HUES64 (cell line): ENCODE measurements at regions not wholly inside any gene's neighbourhood (a gene's known extent, or its start where the extent isn't known, plus 50 kb on each side); places are given as distances from the start of the nearest gene placed in this dataset.

ENCODE experiments used
- H3K27ac ChIP-seq: 2 replicates; pipeline ENCODE4 v1.7.0; 2013; ENCODE audit warnings: low read depth, low read length, inconsistent platforms
- H3K27me3 ChIP-seq: 2 replicates; pipeline ENCODE4 v1.6.1; 2013; ENCODE audit warnings: mild to moderate bottlenecking, low read length; ENCODE audit not compliant: insufficient read depth
- H3K36me3 ChIP-seq: 2 replicates; pipeline ENCODE4 v1.6.1; 2013; ENCODE audit warnings: mild to moderate bottlenecking, low read length; ENCODE audit not compliant: insufficient read depth
- H3K4me1 ChIP-seq: 2 replicates; pipeline ENCODE4 v1.6.1; 2013; ENCODE audit warnings: mild to moderate bottlenecking, low read length, moderate library complexity; ENCODE audit not compliant: insufficient read depth
- H3K4me3 ChIP-seq: 2 replicates; pipeline ENCODE4 v1.5.1; 2013; ENCODE audit warnings: mild to moderate bottlenecking, low read length, moderate library complexity
- H3K9ac ChIP-seq: 2 replicates; pipeline ENCODE4 v1.6.1; 2013; ENCODE audit warnings: mild to moderate bottlenecking, low read depth, low read length
- H3K9me3 ChIP-seq: 2 replicates; pipeline ENCODE4 v1.6.1; 2013; ENCODE audit warnings: low read depth, low read length; ENCODE audit not compliant: insufficient read depth
- WGBS: fragments of 150-250, 120-280 bp; methylation state at CpG from one replicate; pipeline ENCODE4 v1.1.7; 2013; ENCODE audit warnings: missing lambda C conversion rate; 5-methylcytosine and 5-hydroxymethylcytosine counted together

GRCh38 chr3:181941250-181941649, 229.5 kb downstream of the SOX2 start:
- H3K4me3 ChIP-seq, result no peak overlapping the region
- peaks cover 43% of the 10 kb centered on the region for H3K4me1 ChIP-seq
- WGBS, result 51% methylated on average over 5 of the region's 5 CpGs

GRCh38 chr3:181943285-181943684, 231.6 kb downstream of the SOX2 start:
- Histone ChIP-seq H3K27me3 (no peaks in the 10 kb centered on the region), H3K36me3 (no peaks in the 10 kb centered on the region), H3K27ac (no peak overlapping the region), H3K4me1 (peaks cover 46% of the 10 kb centered on the region), H3K9ac (no peak overlapping the region), H3K9me3 (no peaks in the 10 kb centered on the region), H3K4me3 (no peak overlapping the region)
- 29% methylated on average over 5 of the region's 6 CpGs for WGBS

More at GRCh38 chr3:181941250-181941649, 229.5 kb downstream of the SOX2 start:
- H3K9me3 ChIP-seq, result no peaks in the 10 kb centered on the region
- no peak overlapping the region for H3K9ac ChIP-seq
- H3K36me3 ChIP-seq, result no peaks in the 10 kb centered on the region
- peak overlapping the region; percentile 36 for H3K27ac ChIP-seq
- no peaks in the 10 kb centered on the region for H3K27me3 ChIP-seq

- H3K9me3 ChIP-seq, result no peaks in the 10 kb centered on the region
- no peak overlapping the region for H3K27ac ChIP-seq
- H3K9ac ChIP-seq, result no peak overlapping the region
- no peaks in the 10 kb centered on the region for H3K36me3 ChIP-seq
- H3K4me1 ChIP-seq, result peaks cover 24% of the 10 kb centered on the region
- H3K4me3 ChIP-seq, result no peak overlapping the region
- H3K27me3 ChIP-seq, result no peaks in the 10 kb centered on the region
- WGBS, result 69% methylated on average over 1 of the region's 1 CpG
Observed at GRCh38 chr3:181947606-181948005, 235.9 kb downstream of the SOX2 start.

- H3K27ac ChIP-seq, result no peak overlapping the region
- H3K9me3 ChIP-seq, result no peaks in the 10 kb centered on the region
- WGBS, result 38% methylated on average over 1 of the region's 2 CpGs
- no peaks in the 10 kb centered on the region for H3K36me3 ChIP-seq
- no peak overlapping the region for H3K4me3 ChIP-seq
- H3K9ac ChIP-seq, result no peak overlapping the region
- H3K4me1 ChIP-seq, result peaks cover 17% of the 10 kb centered on the region
- H3K27me3 ChIP-seq, result no peaks in the 10 kb centered on the region
Observed at GRCh38 chr3:181948286-181948685, 236.6 kb downstream of the SOX2 start.

- Histone ChIP-seq H3K27me3 (no peaks in the 10 kb centered on the region), H3K4me1 (peaks cover 13% of the 10 kb centered on the region), H3K4me3 (no peak overlapping the region), H3K9ac (no peak overlapping the region), H3K27ac (no peak overlapping the region), H3K36me3 (no peaks in the 10 kb centered on the region), H3K9me3 (no peaks in the 10 kb centered on the region)
- 78% methylated on average over 5 of the region's 5 CpGs for WGBS
Observed at GRCh38 chr3:181952221-181952620, 240.5 kb downstream of the SOX2 start.

GRCh38 chr3:181952929-181953328, 241.2 kb downstream of the SOX2 start:
- WGBS, result 67% methylated on average over 4 of the region's 4 CpGs
- Histone ChIP-seq H3K9me3 (no peaks in the 10 kb centered on the region), H3K4me3 (no peak overlapping the region), H3K27ac (no peak overlapping the region), H3K4me1 (peaks cover 13% of the 10 kb centered on the region), H3K36me3 (no peaks in the 10 kb centered on the region), H3K9ac (no peak overlapping the region), H3K27me3 (no peaks in the 10 kb centered on the region)

GRCh38 chr3:181955566-181955965, 243.8 kb downstream of the SOX2 start:
- WGBS, result 90% methylated on average over 2 of the region's 2 CpGs
- no peaks in the 10 kb centered on the region for H3K9me3 ChIP-seq
- no peaks in the 10 kb centered on the region for H3K36me3 ChIP-seq
- no peaks in the 10 kb centered on the region for H3K27me3 ChIP-seq
- 0 out of 2 replicates have a peak, but pooled peaks cover 5% of the 10 kb centered on the region for H3K4me1 ChIP-seq
- H3K9ac ChIP-seq, result no peak overlapping the region
- H3K4me3 ChIP-seq, result no peak overlapping the region
- no peak overlapping the region for H3K27ac ChIP-seq

- 0 out of 2 replicates have a peak, but pooled peaks cover 5% of the 10 kb centered on the region for H3K4me1 ChIP-seq
- 93% methylated on average over 5 of the region's 5 CpGs for WGBS
Observed at GRCh38 chr3:181956122-181956521, 244.4 kb downstream of the SOX2 start.

GRCh38 chr3:181966393-181966792, 254.7 kb downstream of the SOX2 start:
- Histone ChIP-seq H3K4me1 (peaks cover 16% of the 10 kb centered on the region), H3K9ac (no peak overlapping the region), H3K27ac (no peak overlapping the region), H3K9me3 (no peaks in the 10 kb centered on the region), H3K27me3 (no peaks in the 10 kb centered on the region), H3K4me3 (no peak overlapping the region), H3K36me3 (no peaks in the 10 kb centered on the region)
- WGBS, result 14% methylated on average over 4 of the region's 4 CpGs

More at GRCh38 chr3:181956122-181956521, 244.4 kb downstream of the SOX2 start:
- Histone ChIP-seq H3K27ac (no peak overlapping the region), H3K27me3 (no peaks in the 10 kb centered on the region), H3K9me3 (no peaks in the 10 kb centered on the region), H3K4me3 (no peak overlapping the region), H3K9ac (no peak overlapping the region), H3K36me3 (no peaks in the 10 kb centered on the region)

- WGBS, result 100% methylated on average over 3 of the region's 3 CpGs
- Histone ChIP-seq H3K9ac (no peak overlapping the region), H3K4me3 (no peak overlapping the region), H3K4me1 (peaks cover 16% of the 10 kb centered on the region), H3K9me3 (no peaks in the 10 kb centered on the region), H3K27me3 (no peaks in the 10 kb centered on the region), H3K36me3 (no peaks in the 10 kb centered on the region), H3K27ac (no peak overlapping the region)
Observed at GRCh38 chr3:181969925-181970324, 258.2 kb downstream of the SOX2 start.

GRCh38 chr3:181971424-181971823, 259.7 kb downstream of the SOX2 start:
- Histone ChIP-seq H3K4me3 (no peak overlapping the region), H3K9me3 (no peaks in the 10 kb centered on the region), H3K4me1 (peaks cover 8% of the 10 kb centered on the region), H3K27me3 (no peaks in the 10 kb centered on the region), H3K27ac (no peak overlapping the region), H3K36me3 (no peaks in the 10 kb centered on the region), H3K9ac (no peak overlapping the region)
- WGBS, result 78% methylated on average over 2 of the region's 2 CpGs

- Histone ChIP-seq H3K9ac (no peak overlapping the region), H3K36me3 (no peaks in the 10 kb centered on the region), H3K27ac (no peak overlapping the region), H3K9me3 (no peaks in the 10 kb centered on the region), H3K27me3 (no peaks in the 10 kb centered on the region), H3K4me3 (no peak overlapping the region), H3K4me1 (no peaks in the 10 kb centered on the region)
- 92% methylated on average over 2 of the region's 2 CpGs for WGBS
Observed at GRCh38 chr3:181974198-181974597, 262.5 kb downstream of the SOX2 start.
